ENCODE measurements at regions not wholly inside any gene's neighbourhood (a gene's known extent, or its start where the extent isn't known, plus 50 kb on each side); places are given as distances from the start of the nearest gene placed in this dataset.

DNA sequence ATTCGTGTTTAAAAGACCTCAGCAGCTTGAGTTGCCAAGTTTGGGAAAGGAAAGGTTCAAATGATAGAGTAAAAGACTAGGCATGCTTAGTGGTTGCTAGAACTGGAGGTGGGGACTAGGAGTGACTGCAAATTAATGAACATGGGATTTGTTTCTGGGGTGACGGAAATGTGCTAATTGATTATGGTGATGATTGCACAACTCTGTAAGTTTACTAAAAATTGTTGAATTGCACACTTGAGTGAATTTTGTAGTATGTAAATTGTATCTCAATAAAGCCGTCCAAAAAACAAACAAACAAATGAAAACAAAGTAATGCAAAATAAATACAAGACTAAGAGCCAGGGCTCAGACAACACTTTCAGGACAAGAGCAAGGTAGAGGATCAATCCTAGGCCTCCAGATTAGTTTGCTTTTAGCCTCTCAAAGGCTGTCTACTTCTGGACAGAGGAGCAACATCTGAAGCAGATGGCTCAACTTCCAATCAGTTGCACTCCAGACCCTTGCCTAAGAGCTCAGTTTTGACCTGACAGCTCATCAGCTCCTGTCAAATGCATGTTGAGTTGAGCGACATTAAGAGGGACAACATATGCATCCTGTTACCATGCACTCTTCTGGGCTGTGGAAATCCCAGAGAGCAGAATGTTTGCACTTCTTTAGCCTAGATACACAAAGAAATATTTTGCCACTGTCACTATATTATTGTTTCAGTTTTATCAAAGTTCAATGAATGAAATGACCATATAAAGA, 111.2 kb upstream of the ASIC2 start:
- no peak for TF ChIP-seq POLR2A (IDR thresholded peaks at IDR 0.05)
- TF ChIP-seq, protein P1, sequence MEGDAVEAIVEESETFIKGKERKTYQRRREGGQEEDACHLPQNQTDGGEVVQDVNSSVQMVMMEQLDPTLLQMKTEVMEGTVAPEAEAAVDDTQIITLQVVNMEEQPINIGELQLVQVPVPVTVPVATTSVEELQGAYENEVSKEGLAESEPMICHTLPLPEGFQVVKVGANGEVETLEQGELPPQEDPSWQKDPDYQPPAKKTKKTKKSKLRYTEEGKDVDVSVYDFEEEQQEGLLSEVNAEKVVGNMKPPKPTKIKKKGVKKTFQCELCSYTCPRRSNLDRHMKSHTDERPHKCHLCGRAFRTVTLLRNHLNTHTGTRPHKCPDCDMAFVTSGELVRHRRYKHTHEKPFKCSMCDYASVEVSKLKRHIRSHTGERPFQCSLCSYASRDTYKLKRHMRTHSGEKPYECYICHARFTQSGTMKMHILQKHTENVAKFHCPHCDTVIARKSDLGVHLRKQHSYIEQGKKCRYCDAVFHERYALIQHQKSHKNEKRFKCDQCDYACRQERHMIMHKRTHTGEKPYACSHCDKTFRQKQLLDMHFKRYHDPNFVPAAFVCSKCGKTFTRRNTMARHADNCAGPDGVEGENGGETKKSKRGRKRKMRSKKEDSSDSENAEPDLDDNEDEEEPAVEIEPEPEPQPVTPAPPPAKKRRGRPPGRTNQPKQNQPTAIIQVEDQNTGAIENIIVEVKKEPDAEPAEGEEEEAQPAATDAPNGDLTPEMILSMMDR (IDR thresholded peaks at IDR 0.05): no peak
